Fibroblast of mammary gland (primary cell): ENCODE measurements at regions not wholly inside any gene's neighbourhood (a gene's known extent, or its start where the extent isn't known, plus 50 kb on each side); places are given as distances from the start of the nearest gene placed in this dataset.
"Not testable (repeated sequence)": the region's sequence is repeated elsewhere in the genome, so short reads cannot be mapped to it uniquely, and the experiment has no call there.

ENCODE experiments used
- DNase-seq: peaks from one replicate; pipeline ENCODE4 v3.0.0-alpha.2; 2010; ENCODE audit warnings: low read depth
- H3K4me3 ChIP-seq: 2 replicates; pipeline ENCODE4 v1.5.1; 2011; ENCODE audit warnings: low read depth, mild to moderate bottlenecking, low read length, moderate library complexity; ENCODE audit not compliant: control insufficient read depth
- TF ChIP-seq, protein P1 (sequence below): conservative IDR thresholded peaks from 2 replicates; pipeline ENCODE4 v1.5.1; 2011; ENCODE audit warnings: low read depth, low read length, inconsistent platforms; ENCODE audit not compliant: control insufficient read depth, insufficient read depth

DNA sequence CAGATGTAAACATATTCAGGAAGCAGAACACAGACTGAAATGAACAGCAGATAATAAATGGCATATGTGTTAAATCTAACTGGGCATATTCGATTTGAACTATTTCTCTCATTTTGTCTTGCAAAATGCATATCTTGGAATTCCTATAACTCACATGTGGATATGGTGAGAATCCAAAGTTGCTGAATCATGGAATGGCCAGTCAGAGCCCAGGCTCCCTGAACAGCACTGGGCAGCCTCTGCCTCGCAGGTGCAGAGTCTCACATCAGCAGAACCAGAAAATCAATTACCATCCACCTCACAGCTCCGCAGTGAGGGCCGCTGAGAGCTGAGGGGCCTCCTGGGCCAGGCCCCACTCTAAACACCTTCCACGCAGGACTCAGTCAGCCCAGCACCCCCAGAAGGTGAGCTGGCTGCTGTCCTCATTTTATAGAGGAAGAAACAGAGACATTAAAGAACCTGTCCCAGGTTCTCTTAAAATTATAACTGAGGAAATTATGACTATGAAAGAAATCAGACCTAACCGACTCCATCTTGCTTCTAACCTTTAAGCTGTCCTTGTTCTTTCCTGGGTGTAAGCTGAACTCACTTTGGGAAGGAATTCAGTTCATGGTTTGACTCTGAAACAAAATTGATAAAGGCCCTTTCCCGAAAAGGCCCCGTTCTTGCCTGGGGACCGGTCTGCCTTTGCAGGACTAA is 269.1 kb upstream of the SFSWAP start:
- TF ChIP-seq, protein P1, sequence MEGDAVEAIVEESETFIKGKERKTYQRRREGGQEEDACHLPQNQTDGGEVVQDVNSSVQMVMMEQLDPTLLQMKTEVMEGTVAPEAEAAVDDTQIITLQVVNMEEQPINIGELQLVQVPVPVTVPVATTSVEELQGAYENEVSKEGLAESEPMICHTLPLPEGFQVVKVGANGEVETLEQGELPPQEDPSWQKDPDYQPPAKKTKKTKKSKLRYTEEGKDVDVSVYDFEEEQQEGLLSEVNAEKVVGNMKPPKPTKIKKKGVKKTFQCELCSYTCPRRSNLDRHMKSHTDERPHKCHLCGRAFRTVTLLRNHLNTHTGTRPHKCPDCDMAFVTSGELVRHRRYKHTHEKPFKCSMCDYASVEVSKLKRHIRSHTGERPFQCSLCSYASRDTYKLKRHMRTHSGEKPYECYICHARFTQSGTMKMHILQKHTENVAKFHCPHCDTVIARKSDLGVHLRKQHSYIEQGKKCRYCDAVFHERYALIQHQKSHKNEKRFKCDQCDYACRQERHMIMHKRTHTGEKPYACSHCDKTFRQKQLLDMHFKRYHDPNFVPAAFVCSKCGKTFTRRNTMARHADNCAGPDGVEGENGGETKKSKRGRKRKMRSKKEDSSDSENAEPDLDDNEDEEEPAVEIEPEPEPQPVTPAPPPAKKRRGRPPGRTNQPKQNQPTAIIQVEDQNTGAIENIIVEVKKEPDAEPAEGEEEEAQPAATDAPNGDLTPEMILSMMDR: no peak

DNA sequence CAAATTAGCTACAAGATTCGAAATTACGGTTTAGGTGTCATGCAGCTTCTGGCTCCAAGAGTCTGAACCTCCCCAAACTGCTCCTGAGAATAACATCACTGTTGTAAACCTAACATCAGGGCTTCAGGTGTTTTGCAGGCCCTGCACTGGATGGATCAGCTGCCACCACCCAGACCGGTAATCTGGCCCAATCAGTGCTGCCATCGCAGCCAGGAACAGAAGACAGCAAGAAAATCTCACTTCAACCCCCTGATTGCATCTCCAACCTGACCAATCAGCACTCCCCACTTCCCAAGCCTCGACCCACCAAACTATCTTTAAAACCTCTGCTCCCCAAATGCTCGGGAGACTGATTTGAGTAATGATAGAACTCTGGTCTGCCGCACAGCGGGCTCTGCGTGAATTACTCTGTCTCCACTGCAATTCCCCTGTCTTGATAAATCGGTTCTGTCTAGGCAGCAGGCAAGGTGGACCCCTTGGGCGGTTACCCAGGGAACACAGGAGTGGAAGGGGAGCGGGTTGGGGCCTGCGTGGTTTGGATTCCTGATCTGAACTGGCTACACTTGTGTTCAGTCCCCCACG is 268.5 kb upstream of the SFSWAP start:
- no peak overlapping the region for H3K4me3 ChIP-seq
- TF ChIP-seq, protein P1: no peak
- DNase-seq: no peak

More for the DNA sequence above, 269.1 kb upstream of the SFSWAP start:
- no peak overlapping the region for H3K4me3 ChIP-seq
- no peak for DNase-seq

DNA sequence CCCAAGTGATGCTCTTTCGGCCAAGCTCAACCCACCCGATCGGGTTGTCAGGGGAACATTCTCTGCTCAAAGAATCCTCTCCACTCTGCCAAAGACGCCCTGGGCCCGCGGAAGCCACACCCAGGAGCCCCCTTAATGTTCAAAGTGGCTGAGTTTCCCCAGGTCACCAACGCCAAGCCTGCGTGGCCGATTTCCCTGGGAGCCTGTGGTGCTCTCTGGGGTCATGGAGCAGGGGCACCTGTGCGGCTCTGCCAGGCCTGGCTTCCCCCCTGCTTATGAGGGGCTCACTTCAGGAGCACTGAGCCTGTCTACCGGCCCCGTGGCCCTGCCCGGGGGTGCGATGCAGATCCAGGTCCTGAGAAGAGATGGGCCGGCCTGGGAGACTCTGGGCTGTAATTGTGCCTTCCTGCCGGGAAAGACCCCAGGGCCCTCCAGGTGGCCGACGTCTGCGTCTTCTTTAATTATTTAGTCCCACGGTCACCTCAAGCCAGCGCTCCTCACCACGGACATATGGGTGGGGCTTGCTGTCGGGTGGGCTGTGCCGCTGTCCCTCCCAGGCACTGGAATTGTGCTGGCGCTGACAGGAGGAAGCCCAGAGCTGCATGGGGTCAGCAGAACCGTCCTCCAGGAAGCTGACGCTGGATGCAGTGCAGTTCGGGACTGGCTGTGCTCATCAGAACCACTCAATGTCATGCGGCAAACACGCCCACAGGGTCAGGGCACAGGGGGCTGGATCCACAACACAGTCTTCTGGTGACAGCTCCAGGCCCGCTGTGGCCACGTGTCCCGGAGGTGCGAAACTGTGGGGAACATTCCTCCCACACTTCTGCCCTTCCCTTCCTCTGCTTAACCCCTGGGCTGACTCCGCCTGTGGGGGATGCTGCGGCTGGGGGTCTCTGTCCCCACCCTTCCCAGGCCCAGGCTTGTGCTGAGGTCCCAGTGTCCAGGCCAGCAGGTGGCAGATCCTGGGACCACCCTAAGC is 267.6 kb upstream of the SFSWAP start:
- no peak overlapping the region for H3K4me3 ChIP-seq
- TF ChIP-seq, protein P1: no peak
- DNase-seq: no peak

- H3K4me3 ChIP-seq: no peak overlapping the region
- TF ChIP-seq, protein P1: no peak
- DNase-seq: no peak
These were observed 266.4 kb upstream of the SFSWAP start for GRCh38 chr12:131444220-131445164.

DNA sequence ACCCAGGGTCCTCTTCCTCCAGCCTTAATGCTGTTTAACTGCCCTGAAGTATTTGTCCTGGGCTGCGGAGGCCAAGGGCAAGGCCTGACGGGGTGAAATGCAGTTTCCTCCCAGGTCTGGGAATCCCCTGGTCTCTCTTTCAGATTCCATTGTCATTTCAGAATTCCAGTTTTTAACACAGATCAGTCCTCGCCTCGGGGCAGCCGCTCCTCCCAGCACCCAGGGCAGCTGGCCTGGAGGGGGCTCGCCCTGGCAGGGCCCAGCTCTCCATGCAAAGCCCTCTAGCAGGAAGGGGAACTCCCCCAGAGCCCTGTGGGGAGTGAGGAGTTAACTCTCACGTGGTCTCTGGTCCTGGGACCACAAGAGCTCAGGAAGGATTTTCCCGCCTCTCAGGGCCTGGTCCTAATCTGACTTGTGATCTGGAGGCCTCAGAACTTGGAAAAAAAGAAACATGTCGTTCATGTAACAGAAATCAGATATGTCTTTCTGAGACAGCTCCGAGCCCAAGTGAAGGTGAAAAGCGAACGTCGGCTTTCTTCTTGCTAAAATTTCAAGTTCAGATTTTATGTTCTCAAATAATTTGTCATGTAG is 265.6 kb upstream of the SFSWAP start:
- TF ChIP-seq, protein P1: no peak
- H3K4me3 ChIP-seq: no peak overlapping the region
- no peak for DNase-seq

DNA sequence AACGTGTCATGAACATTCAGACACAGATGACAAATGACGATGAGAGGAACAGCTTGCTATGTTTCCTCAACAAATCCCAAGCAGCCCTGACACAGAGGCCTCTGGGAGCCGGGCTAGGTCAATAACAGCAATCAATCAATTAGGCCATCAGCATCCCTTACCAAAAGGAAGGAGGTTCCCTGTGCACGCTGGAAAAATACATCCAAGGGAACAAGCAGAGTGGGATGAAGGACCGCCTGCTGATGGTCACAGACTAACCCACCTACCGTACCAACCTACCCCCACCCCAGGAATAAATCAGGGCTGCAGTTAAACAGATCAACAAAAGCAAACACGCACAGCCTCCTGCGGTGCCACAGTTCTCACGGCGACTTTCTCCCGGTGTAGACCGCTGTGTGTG is 265.1 kb upstream of the SFSWAP start:
- TF ChIP-seq, protein P1: no peak
- H3K4me3 ChIP-seq: no peak overlapping the region
- no peak for DNase-seq

GRCh38 chr12:131447636-131448035 is 263.3 kb upstream of the SFSWAP start:
- not testable (repeated sequence) for H3K4me3 ChIP-seq, DNase-seq
